Thyroid gland (tissue), 4 donors: ENCODE measurements at regions not wholly inside any gene's neighbourhood (a gene's known extent, or its start where the extent isn't known, plus 50 kb on each side); places are given as distances from the start of the nearest gene placed in this dataset.

Source experiments
- CTCF ChIP-seq, 6 experiments: fragments of 200-600 bp in 3 of 6; fragments of 450-650 bp in 3 of 6; sonication (generic) in 3 of 6; IDR thresholded peaks; one replicate each; pipeline ENCODE4 v1.5.1; 2016 to 2019; ENCODE audit warnings: antibody characterized with exemption in 6 of 6, mild to moderate bottlenecking in 2 of 6, inconsistent platforms in 1 of 6, moderate library complexity in 1 of 6
- POLR2A ChIP-seq, 2 donors: fragments of 450-650 bp; IDR thresholded peaks; one replicate each; pipeline ENCODE4 v1.6.1; 2017; ENCODE audit warnings: antibody characterized with exemption in 2 of 2, mild to moderate bottlenecking in 2 of 2, moderate library complexity in 1 of 2

GRCh38 chr6:169019727-169020491 lies 233.7 kb downstream of the THBS2 start:
- no peak for TF ChIP-seq CTCF (IDR thresholded peaks at IDR 0.05)
- TF ChIP-seq POLR2A (IDR thresholded peaks at IDR 0.05) = no peak
